ENCODE measurements at regions not wholly inside any gene's neighbourhood (a gene's known extent, or its start where the extent isn't known, plus 50 kb on each side); places are given as distances from the start of the nearest gene placed in this dataset.
"Not testable (repeated sequence)": the region's sequence is repeated elsewhere in the genome, so short reads cannot be mapped to it uniquely, and the experiment has no call there.

- DNase-seq (ENCODE audit: low read depth) = no peak
These were observed 400.7 kb upstream of the TPM1 start for GRCh38 chr15:62641825-62642224.

GRCh38 chr15:62643572-62643971, 399.0 kb upstream of the TPM1 start:
- no peak for DNase-seq (ENCODE audit: low read depth)

DNA sequence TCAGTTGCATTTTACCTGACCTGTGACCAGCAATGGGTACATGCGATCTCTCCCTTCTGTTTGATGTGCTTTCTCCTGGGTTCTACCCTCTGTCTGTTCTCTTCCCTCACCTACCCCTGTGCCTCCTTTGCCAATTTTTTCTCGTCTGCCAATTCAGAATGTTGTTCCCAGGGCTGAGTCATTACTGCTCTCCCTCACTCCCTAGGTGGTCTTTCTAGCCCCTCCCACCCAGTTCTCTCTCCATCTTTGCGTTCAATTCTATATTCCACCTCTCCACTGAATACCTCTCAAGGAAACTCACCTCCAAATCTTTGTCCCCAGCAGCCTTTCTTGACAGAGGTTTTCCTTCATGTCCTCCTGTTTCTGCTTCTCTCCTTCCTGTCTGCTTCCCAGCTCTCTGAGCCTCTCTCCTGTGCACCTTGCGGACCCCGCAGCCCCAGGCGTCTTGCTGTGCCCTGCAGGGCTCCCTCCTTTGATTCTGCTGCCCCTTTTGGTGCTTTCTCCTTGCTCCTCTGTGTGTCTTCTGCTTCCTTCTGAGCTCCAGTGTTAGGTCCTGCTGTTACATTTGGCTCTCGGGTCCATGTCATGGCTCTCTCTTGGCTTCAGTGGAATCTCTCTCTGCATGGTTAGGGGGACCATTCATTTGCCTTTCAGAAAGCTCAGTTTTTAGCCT, 398.2 kb upstream of the TPM1 start:
- no peak for DNase-seq (ENCODE audit: low read depth)

GRCh38 chr15:62644889-62645742, 397.4 kb upstream of the TPM1 start:
- no peak for DNase-seq (ENCODE audit: low read depth)

GRCh38 chr15:62647202-62647842, 395.2 kb upstream of the TPM1 start:
- peak; percentile 97 for DNase-seq (ENCODE audit: low read depth)

DNA sequence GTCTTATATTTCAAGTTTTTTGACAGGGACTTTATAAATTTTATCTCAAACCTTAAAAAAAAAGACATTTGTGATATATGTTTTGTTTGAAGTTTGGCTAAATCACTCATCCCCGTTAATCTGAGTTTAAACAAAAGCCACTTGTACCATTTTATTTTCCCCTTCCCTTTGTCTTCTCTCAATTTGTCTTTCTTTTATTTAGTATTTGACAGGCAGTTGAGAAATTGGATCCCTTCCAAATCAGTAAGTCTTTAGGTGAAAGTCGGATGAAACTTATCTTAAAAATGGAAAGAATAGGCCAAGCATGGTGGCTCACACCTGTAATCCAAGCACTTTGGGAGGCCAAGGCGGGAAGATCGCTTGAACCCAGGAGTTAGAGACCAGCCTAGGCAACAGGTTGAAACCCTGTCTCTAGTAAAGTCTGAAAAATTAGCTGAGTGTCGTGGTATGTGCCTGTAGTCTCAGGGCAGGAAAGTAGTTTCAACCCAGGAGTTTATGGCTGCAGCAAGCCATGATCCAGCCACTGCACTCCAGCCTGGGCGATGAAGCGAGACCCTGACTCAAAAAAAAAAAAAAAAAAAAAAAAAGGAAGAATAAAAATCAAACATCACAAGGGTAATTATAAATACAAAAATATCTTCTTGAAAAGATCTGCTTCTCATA, 394.6 kb upstream of the TPM1 start:
- peak; percentile 5 for DNase-seq (ENCODE audit: low read depth)

DNA sequence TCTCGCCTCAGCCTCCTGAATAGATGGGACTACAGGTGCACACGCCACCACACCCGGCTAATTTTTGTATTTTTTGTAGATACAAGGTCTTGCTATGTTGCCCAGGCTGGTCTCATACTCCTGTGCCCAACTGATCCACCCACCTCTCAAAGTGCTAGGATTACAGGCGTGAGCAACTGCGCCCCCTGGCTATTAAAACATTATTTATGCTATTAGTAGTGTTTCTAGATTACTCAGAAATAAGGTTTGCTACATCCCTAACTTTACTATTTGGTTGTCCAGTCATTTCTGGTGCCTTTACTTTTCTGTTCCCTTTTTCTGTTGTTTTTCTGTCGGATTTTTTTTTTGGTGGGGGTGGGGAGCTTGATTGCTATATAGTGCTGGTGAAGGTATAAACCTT, 393.6 kb upstream of the TPM1 start:
- DNase-seq (ENCODE audit: low read depth) = peak; percentile 27

- peak; percentile 29 for DNase-seq (ENCODE audit: low read depth)
These were observed 392.6 kb upstream of the TPM1 start for GRCh38 chr15:62649793-62650420.

- DNase-seq (ENCODE audit: low read depth) = no peak
These were observed 389.4 kb upstream of the TPM1 start for GRCh38 chr15:62653122-62653521.

- no peak for DNase-seq (ENCODE audit: low read depth)
These were observed 386.5 kb upstream of the TPM1 start for GRCh38 chr15:62656071-62656470.

DNA sequence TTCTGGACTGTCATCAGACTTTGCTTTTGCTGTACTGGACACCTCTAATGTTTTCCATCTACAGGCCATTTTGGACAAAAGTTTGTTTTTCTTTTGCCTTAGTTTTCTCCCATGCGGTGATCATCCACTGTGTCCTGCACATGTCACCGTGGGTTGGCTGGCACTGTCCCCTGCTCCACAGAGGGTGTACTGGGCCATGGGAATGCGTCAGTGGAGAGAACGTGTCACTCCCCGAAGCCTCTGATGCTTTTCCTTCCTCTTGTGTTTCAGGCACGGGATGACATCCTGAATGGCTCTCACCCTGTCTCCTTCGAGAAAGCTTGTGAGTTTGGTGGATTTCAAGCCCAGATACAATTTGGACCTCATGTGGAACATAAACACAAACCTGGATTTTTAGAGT, 385.0 kb upstream of the TPM1 start:
- DNase-seq (ENCODE audit: low read depth) = not testable (repeated sequence)

- DNase-seq (ENCODE audit: low read depth) = peak; percentile 20
These were observed 384.0 kb upstream of the TPM1 start for GRCh38 chr15:62658498-62658897.

GRCh38 chr15:62663547-62663946, 379.0 kb upstream of the TPM1 start:
- DNase-seq (ENCODE audit: low read depth) = no peak

- DNase-seq (ENCODE audit: low read depth) = peak; percentile 11
These were observed 377.1 kb upstream of the TPM1 start for GRCh38 chr15:62665449-62665848.

DNA sequence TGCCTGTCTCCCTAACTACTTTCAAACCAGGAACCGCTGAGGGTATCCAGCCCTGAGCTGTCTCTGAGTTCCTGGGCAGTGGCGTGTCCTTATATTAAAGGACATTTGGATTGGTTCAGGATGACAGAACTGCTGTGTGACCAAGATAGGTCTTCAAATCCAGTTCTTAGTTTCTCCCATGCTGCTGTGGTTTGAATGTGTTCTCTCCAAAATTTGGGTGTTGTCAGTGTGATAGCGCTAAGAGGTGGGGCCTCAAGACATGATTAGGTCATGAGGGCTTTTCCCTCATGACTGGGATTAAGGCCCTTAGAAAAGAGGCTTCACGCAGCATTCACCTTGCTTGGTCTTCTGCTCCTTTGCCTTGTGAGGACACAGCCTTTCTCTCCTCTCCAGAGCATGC, 376.5 kb upstream of the TPM1 start:
- no peak for DNase-seq (ENCODE audit: low read depth)

- no peak for DNase-seq (ENCODE audit: low read depth)
These were observed 370.3 kb upstream of the TPM1 start for GRCh38 chr15:62672268-62672667.

- no peak for DNase-seq (ENCODE audit: low read depth)
These were observed 365.7 kb upstream of the TPM1 start for GRCh38 chr15:62676891-62677290.

- no peak for DNase-seq (ENCODE audit: low read depth)
These were observed 360.3 kb upstream of the TPM1 start for GRCh38 chr15:62681939-62682896.

GRCh38 chr15:62683192-62683591, 359.4 kb upstream of the TPM1 start:
- not testable (repeated sequence) for DNase-seq (ENCODE audit: low read depth)

GRCh38 chr15:62684123-62684808, 358.3 kb upstream of the TPM1 start:
- no peak for DNase-seq (ENCODE audit: low read depth)

Data from M059J (cell line).